ENCODE measurements at regions not wholly inside any gene's neighbourhood (a gene's known extent, or its start where the extent isn't known, plus 50 kb on each side); places are given as distances from the start of the nearest gene placed in this dataset.
A peak's percentile ranks its signal among the peaks of the same experiment; 100 is the strongest.

GRCh38 chr2:236512902-236513435 is 56.7 kb upstream of the ACKR3 start:
- POLR2A ChIA-PET: interaction anchor here (1.2 to 5.1 kb wide), 5 partner anchors 20 to 56 kb away, joined by 3 to 48 read pairs (median 6); partner anchors contain the start of gene ACKR3
- Mint-ChIP-seq H3K27ac (no peak overlapping the region), H3K36me3 (no peaks in the 10 kb centered on the region), H3K4me3 (no peak overlapping the region), H3K27me3 (peaks cover 0 to 9% (median 0%) of the 10 kb centered on the region in 5 donors), H3K9me3 (no peaks in the 10 kb centered on the region), H3K4me1 (peaks cover 0 to 3% (median 2%) of the 10 kb centered on the region in 4 donors)
- peak; percentile 49 to 82 (median 66) for DNase-seq
- ATAC-seq: peak; percentile 98 to 100

DNA sequence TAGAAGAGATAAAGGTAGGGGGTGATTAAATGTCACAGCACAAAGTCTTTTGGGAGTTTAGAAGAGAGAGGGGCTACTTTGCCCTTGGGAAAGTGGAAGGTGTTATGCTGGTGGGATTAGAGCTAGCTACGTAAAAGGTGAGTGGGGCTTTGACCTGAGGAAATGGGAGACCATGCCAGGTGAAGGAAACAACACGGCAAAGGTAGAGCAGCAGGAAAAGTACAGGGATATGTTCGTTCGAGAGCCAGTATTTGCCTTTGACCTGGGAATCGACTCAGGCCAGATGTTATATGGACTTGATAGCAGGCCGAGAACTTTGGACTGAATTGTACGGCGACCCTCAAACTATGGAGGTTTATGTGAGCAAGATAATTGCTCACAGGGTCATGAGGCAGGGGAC is 55.7 kb upstream of the ACKR3 start:
- POLR2A ChIA-PET: interaction anchor here (0.7 to 5.1 kb wide), 4 partner anchors 23 to 55 kb away, joined by 3 to 48 read pairs (median 8); partner anchors contain the start of gene ACKR3
- H3K4me1 Mint-ChIP-seq: peaks cover 0 to 3% (median 0%) of the 10 kb centered on the region in 4 donors
- no peaks in the 10 kb centered on the region for H3K36me3 Mint-ChIP-seq
- no peaks in the 10 kb centered on the region for H3K9me3 Mint-ChIP-seq
- H3K4me3 Mint-ChIP-seq: no peak overlapping the region
- no peak for ATAC-seq
- H3K27me3 Mint-ChIP-seq: peaks cover 0 to 3% (median 0%) of the 10 kb centered on the region in 5 donors
- no peak overlapping the region for H3K27ac Mint-ChIP-seq
- DNase-seq: no peak

GRCh38 chr2:236516708-236517107 is 52.9 kb upstream of the ACKR3 start:
- H3K4me1 Mint-ChIP-seq: peaks cover 0 to 5% (median 4%) of the 10 kb centered on the region in 4 donors
- H3K27ac Mint-ChIP-seq: peak overlapping the region in 2 of 10 donors; percentile 58
- POLR2A ChIA-PET: no interaction called here
- ATAC-seq (no peak), DNase-seq (no peak)
- no peaks in the 10 kb centered on the region for H3K36me3 Mint-ChIP-seq
- H3K9me3 Mint-ChIP-seq: no peaks in the 10 kb centered on the region
- H3K27me3 Mint-ChIP-seq: peaks cover 0 to 4% (median 0%) of the 10 kb centered on the region in 5 donors
- no peak overlapping the region for H3K4me3 Mint-ChIP-seq

GRCh38 chr2:236517251-236518031 is 52.2 kb upstream of the ACKR3 start:
- Mint-ChIP-seq H3K36me3 (no peaks in the 10 kb centered on the region), H3K27ac (no peak overlapping the region), H3K4me3 (no peak overlapping the region), H3K27me3 (peaks cover 0 to 6% (median 0%) of the 10 kb centered on the region in 5 donors), H3K9me3 (no peaks in the 10 kb centered on the region), H3K4me1 (peaks cover 0 to 7% (median 6%) of the 10 kb centered on the region in 4 donors)
- no peak for DNase-seq
- POLR2A ChIA-PET: no interaction called here
- ATAC-seq: no peak
